NCI-H446 treated with DMSO at 0.1 percent for 48 hours (cell line): ENCODE measurements at regions not wholly inside any gene's neighbourhood (a gene's known extent, or its start where the extent isn't known, plus 50 kb on each side); places are given as distances from the start of the nearest gene placed in this dataset.
"Not testable (repeated sequence)": the region's sequence is repeated elsewhere in the genome, so short reads cannot be mapped to it uniquely, and the experiment has no call there.

Source experiments
- DNase-seq: peaks from one replicate; lab custom pipeline; 2025; lab: John Stamatoyannopoulos, UW

GRCh38 chr6:114650891-114651290, 308.1 kb upstream of the HS3ST5 start:
- DNase-seq: no peak

- no peak for DNase-seq
Observed at GRCh38 chr6:114649298-114649697, 306.5 kb upstream of the HS3ST5 start.

GRCh38 chr6:114648847-114649246, 306.0 kb upstream of the HS3ST5 start:
- no peak for DNase-seq

GRCh38 chr6:114638341-114638740, 295.5 kb upstream of the HS3ST5 start:
- no peak for DNase-seq

GRCh38 chr6:114634016-114634415, 291.2 kb upstream of the HS3ST5 start:
- no peak for DNase-seq

- not testable (repeated sequence) for DNase-seq
Observed at GRCh38 chr6:114626226-114626625, 283.4 kb upstream of the HS3ST5 start.

GRCh38 chr6:114619621-114620200, 276.9 kb upstream of the HS3ST5 start:
- DNase-seq: no peak

GRCh38 chr6:114611696-114612095, 268.9 kb upstream of the HS3ST5 start:
- no peak for DNase-seq

- DNase-seq: no peak
Observed at GRCh38 chr6:114608091-114608490, 265.3 kb upstream of the HS3ST5 start.

GRCh38 chr6:114605656-114606055, 262.8 kb upstream of the HS3ST5 start:
- no peak for DNase-seq

- DNase-seq: no peak
Observed at GRCh38 chr6:114600381-114600780, 257.6 kb upstream of the HS3ST5 start.

GRCh38 chr6:114595591-114595990, 252.8 kb upstream of the HS3ST5 start:
- no peak for DNase-seq

GRCh38 chr6:114595186-114595585, 252.4 kb upstream of the HS3ST5 start:
- no peak for DNase-seq

- no peak for DNase-seq
Observed at GRCh38 chr6:114592506-114592905, 249.7 kb upstream of the HS3ST5 start.

- no peak for DNase-seq
Observed at GRCh38 chr6:114588726-114589125, 245.9 kb upstream of the HS3ST5 start.

GRCh38 chr6:114586298-114586697, 243.5 kb upstream of the HS3ST5 start:
- DNase-seq: no peak

- DNase-seq: no peak
Observed at GRCh38 chr6:114581293-114581692, 238.5 kb upstream of the HS3ST5 start.

- no peak for DNase-seq
Observed at GRCh38 chr6:114580882-114581281, 238.1 kb upstream of the HS3ST5 start.

- DNase-seq: no peak
Observed at GRCh38 chr6:114579486-114579885, 236.7 kb upstream of the HS3ST5 start.

GRCh38 chr6:114577109-114577508, 234.3 kb upstream of the HS3ST5 start:
- no peak for DNase-seq

- DNase-seq: no peak
Observed at GRCh38 chr6:114576330-114576729, 233.5 kb upstream of the HS3ST5 start.

- no peak for DNase-seq
Observed at GRCh38 chr6:114569669-114570068, 226.8 kb upstream of the HS3ST5 start.

GRCh38 chr6:114564302-114564933, 221.6 kb upstream of the HS3ST5 start:
- peak; percentile 31 for DNase-seq

GRCh38 chr6:114559419-114559818, 216.6 kb upstream of the HS3ST5 start:
- DNase-seq: no peak
